H1 (cell line): ENCODE measurements at regions not wholly inside any gene's neighbourhood (a gene's known extent, or its start where the extent isn't known, plus 50 kb on each side); places are given as distances from the start of the nearest gene placed in this dataset.

Experiments
- CEBPB ChIP-seq: IDR thresholded peaks from 2 replicates; pipeline ENCODE4 v1.6.1; 2012; ENCODE audit warnings: low read depth, low read length
- CHD7 ChIP-seq: fragments of 300-600 bp; sonication (generic); IDR thresholded peaks from 2 replicates; pipeline ENCODE4 v1.7.1; 2012; ENCODE audit warnings: low read length, moderate library complexity, mild to moderate bottlenecking, inconsistent platforms; ENCODE audit not compliant: insufficient replicate concordance
- CREB1 ChIP-seq: IDR thresholded peaks from 2 replicates; pipeline ENCODE4 v1.6.1; 2012; ENCODE audit warnings: inconsistent platforms
- JUN ChIP-seq: IDR thresholded peaks from 2 replicates; pipeline ENCODE4 v1.6.1; 2011; ENCODE audit warnings: low read depth, mild to moderate bottlenecking, improper control_type of control experiment, low read length
- NRF1 ChIP-seq: IDR thresholded peaks from 2 replicates; pipeline ENCODE4 v1.6.1; 2011; ENCODE audit warnings: mild to moderate bottlenecking, low read depth, low read length, improper control_type of control experiment
- RAD21 ChIP-seq, 2 experiments: IDR thresholded peaks in 1 of 2; conservative IDR thresholded peaks in 1 of 2; 2 replicates each; pipeline ENCODE4 v1.6.1; 2011; ENCODE audit warnings: low read depth in 2 of 2, low read length in 2 of 2, improper control_type of control experiment in 1 of 2, inconsistent platforms in 1 of 2, mild to moderate bottlenecking in 1 of 2, moderate library complexity in 1 of 2
- SRF ChIP-seq: IDR thresholded peaks from 2 replicates; pipeline ENCODE4 v1.6.1; 2011; ENCODE audit warnings: mild to moderate bottlenecking, low read depth, low read length, moderate library complexity
- SUZ12 ChIP-seq: fragments of 200-600 bp; sonication (generic); IDR thresholded peaks from 2 replicates; pipeline ENCODE4 v1.6.1; 2012; ENCODE audit warnings: mild to moderate bottlenecking, inconsistent platforms, low read length, moderate library complexity, mixed read lengths
- ZNF274 ChIP-seq: IDR thresholded peaks from 2 replicates; pipeline ENCODE4 v1.7.0; 2012; ENCODE audit warnings: low read length, borderline replicate concordance; ENCODE audit errors: extremely low read depth
- TF ChIP-seq, protein P1 (sequence below): IDR thresholded peaks from 2 replicates; pipeline ENCODE4 v1.6.1; 2012; ENCODE audit warnings: low read length, inconsistent platforms
- TF ChIP-seq, protein P2 (sequence below): IDR thresholded peaks from 2 replicates; pipeline ENCODE4 v1.6.1; 2012; ENCODE audit warnings: inconsistent platforms

DNA sequence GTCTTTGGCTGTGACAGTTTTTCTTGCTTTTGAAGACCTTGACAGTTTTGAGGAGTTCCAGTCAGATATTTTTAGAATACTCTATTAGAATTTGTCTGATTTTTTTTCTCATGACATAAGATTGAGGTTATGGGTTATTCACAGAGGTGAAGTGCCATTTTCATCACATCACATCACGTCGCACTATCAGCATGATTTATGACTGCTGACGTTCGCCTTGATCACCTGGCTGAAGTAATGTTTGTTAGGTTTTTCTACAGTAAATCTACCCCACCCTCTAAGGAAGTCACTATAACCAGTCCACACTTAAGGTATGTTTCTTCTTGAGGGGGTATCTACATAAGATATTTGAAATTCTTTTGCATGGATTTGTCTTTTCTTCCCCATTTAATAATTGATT, 169.7 kb downstream of the NDFIP2 start (continued):
- TF ChIP-seq CHD7 (no peak), NRF1 (no peak), SRF (no peak), ZNF274 (no peak), JUN (no peak), CREB1 (no peak), RAD21 (IDR thresholded peaks at IDR 0.05 in 1 of 2, conservative IDR thresholded peaks at IDR 0.05 in 1 of 2; ENCODE audit: low read depth in 2 of 2, low read length in 2 of 2) (no peak), SUZ12 (no peak), CEBPB (no peak)
- TF ChIP-seq, protein P1, sequence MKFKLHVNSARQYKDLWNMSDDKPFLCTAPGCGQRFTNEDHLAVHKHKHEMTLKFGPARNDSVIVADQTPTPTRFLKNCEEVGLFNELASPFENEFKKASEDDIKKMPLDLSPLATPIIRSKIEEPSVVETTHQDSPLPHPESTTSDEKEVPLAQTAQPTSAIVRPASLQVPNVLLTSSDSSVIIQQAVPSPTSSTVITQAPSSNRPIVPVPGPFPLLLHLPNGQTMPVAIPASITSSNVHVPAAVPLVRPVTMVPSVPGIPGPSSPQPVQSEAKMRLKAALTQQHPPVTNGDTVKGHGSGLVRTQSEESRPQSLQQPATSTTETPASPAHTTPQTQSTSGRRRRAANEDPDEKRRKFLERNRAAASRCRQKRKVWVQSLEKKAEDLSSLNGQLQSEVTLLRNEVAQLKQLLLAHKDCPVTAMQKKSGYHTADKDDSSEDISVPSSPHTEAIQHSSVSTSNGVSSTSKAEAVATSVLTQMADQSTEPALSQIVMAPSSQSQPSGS: no peak
- TF ChIP-seq, protein P2, sequence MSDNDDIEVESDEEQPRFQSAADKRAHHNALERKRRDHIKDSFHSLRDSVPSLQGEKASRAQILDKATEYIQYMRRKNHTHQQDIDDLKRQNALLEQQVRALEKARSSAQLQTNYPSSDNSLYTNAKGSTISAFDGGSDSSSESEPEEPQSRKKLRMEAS: no peak
